PC-9 (cell line): ENCODE measurements at regions not wholly inside any gene's neighbourhood (a gene's known extent, or its start where the extent isn't known, plus 50 kb on each side); places are given as distances from the start of the nearest gene placed in this dataset.

Source experiments
- BruUV-seq: library from RNA; stranded (reverse); fragments of 400-500 nt; replicated peaks from 2 replicates; lab custom pipeline; 2021; lab: Mats Ljungman, UMichigan
- CTCF ChIA-PET: fragments of 300-600 bp; sonication (Branson Sonifier 250); formaldehyde crosslinking; loops from one replicate; lab custom pipeline; 2022; ENCODE audit warnings: antibody characterized with exemption; lab: Charles Lee
- POLR2A ChIA-PET: fragments of 300-600 bp; sonication (Branson Sonifier 250); formaldehyde crosslinking; loops from one replicate; lab custom pipeline; 2022; ENCODE audit warnings: antibody characterized with exemption; ENCODE audit not compliant: unreplicated experiment; lab: Charles Lee
- DNase-seq, 2 experiments: peaks; one replicate each; pipeline versions ENCODE4 v3.0.0 to v3.0.0-alpha.2; 2015 to 2022; ENCODE audit warnings: mixed read lengths in 1 of 2
- H2AFZ ChIP-seq: fragments of 200-600 bp; sonication (generic); 2 replicates; pipeline ENCODE4 v1.8.1; 2017; ENCODE audit warnings: antibody characterized with exemption
- H3F3A ChIP-seq: fragments of 200-600 bp; sonication (generic); 2 replicates; pipeline ENCODE4 v1.8.1; 2017; ENCODE audit warnings: antibody characterized with exemption, mild to moderate bottlenecking, low read depth; ENCODE audit not compliant: insufficient read depth
- H3K27ac ChIP-seq: fragments of 200-600 bp; sonication (generic); 2 replicates; pipeline ENCODE4 v1.6.1; 2016; ENCODE audit warnings: mixed run types
- H3K27me3 ChIP-seq: fragments of 200-600 bp; sonication (generic); 2 replicates; pipeline ENCODE4 v1.6.1; 2016; ENCODE audit warnings: low read depth, mixed run types; ENCODE audit not compliant: insufficient read depth
- H3K36me3 ChIP-seq: fragments of 200-600 bp; sonication (generic); 2 replicates; pipeline ENCODE4 v1.6.1; 2016; ENCODE audit warnings: low read depth, mixed run types
- H3K4me1 ChIP-seq: fragments of 200-600 bp; sonication (generic); replicated peaks from 2 replicates; pipeline ENCODE4 v1.6.1; 2016; ENCODE audit warnings: mixed run types; ENCODE audit not compliant: insufficient read depth
- H3K4me2 ChIP-seq: fragments of 200-600 bp; sonication (generic); 2 replicates; pipeline ENCODE4 v1.6.1; 2017; ENCODE audit warnings: mixed run types
- H3K4me3 ChIP-seq: fragments of 200-600 bp; sonication (generic); 2 replicates; pipeline ENCODE4 v1.6.1; 2016; ENCODE audit warnings: mixed run types
- H3K79me2 ChIP-seq: fragments of 200-600 bp; sonication (generic); 2 replicates; pipeline ENCODE4 v1.6.1; 2017; ENCODE audit warnings: low read depth, mixed run types
- H3K9me2 ChIP-seq: fragments of 200-600 bp; sonication (generic); 2 replicates; pipeline ENCODE4 v1.8.1; 2017; ENCODE audit warnings: mild to moderate bottlenecking; ENCODE audit not compliant: insufficient read depth
- H3K9me3 ChIP-seq: fragments of 200-600 bp; sonication (generic); 2 replicates; pipeline ENCODE4 v1.8.1; 2016; ENCODE audit warnings: low read depth; ENCODE audit not compliant: insufficient read depth
- H4K20me1 ChIP-seq: fragments of 200-600 bp; sonication (generic); 2 replicates; pipeline ENCODE4 v1.8.1; 2017; ENCODE audit not compliant: insufficient read depth
- CTCF ChIP-seq: fragments of 200-600 bp; sonication (generic); conservative IDR thresholded peaks from 2 replicates; pipeline ENCODE4 v1.6.1; 2017; ENCODE audit warnings: mixed run types, antibody characterized with exemption, mild to moderate bottlenecking, moderate library complexity
- EZH2 ChIP-seq: fragments of 200-600 bp; sonication (generic); IDR thresholded peaks from 2 replicates; pipeline ENCODE4 v1.8.0; 2017; ENCODE audit warnings: antibody characterized with exemption, low read depth
- intact Hi-C: fragments of 100-400 bp; cut with micrococcal nuclease; formaldehyde crosslinking; loops from one replicate; pipeline ENCODE4 v1.10.0; 2022; ENCODE audit not compliant: unreplicated experiment

GRCh38 chr3:137325934-137326333 is 368.2 kb downstream of the IL20RB start:
- Histone ChIP-seq H3K27ac (no peak overlapping the region), H3K79me2 (no peaks in the 10 kb centered on the region), H3K9me2 (no peaks in the 10 kb centered on the region), H4K20me1 (no peaks in the 10 kb centered on the region), H3K4me2 (no peak overlapping the region), H3K36me3 (no peaks in the 10 kb centered on the region), H3K27me3 (no peaks in the 10 kb centered on the region), H3K4me3 (no peak overlapping the region), H2AFZ (no peak overlapping the region), H3K9me3 (no peaks in the 10 kb centered on the region), H3K4me1 (no peaks in the 10 kb centered on the region), H3F3A (no peaks in the 10 kb centered on the region)
- intact Hi-C loops, result no loop called here
- POLR2A ChIA-PET, result no interaction called here
- CTCF ChIA-PET, result no interaction called here
- TF ChIP-seq EZH2, result no peak
- TF ChIP-seq CTCF, result no peak
- no TSS peak for BruUV-seq
- DNase-seq, result no peak

GRCh38 chr3:137329594-137329993 is 371.8 kb downstream of the IL20RB start:
- BruUV-seq, result no TSS peak
- Histone ChIP-seq H3K4me3 (no peak overlapping the region), H3K4me1 (no peaks in the 10 kb centered on the region), H3F3A (no peaks in the 10 kb centered on the region), H3K27me3 (no peaks in the 10 kb centered on the region), H3K27ac (no peak overlapping the region), H3K9me2 (no peaks in the 10 kb centered on the region), H3K36me3 (no peaks in the 10 kb centered on the region), H4K20me1 (no peaks in the 10 kb centered on the region), H3K4me2 (no peak overlapping the region), H3K9me3 (no peaks in the 10 kb centered on the region), H3K79me2 (no peaks in the 10 kb centered on the region), H2AFZ (no peak overlapping the region)
- POLR2A ChIA-PET, result no interaction called here
- TF ChIP-seq CTCF (no peak), EZH2 (no peak)
- intact Hi-C loops, result no loop called here
- CTCF ChIA-PET, result no interaction called here
- no peak for DNase-seq

- Histone ChIP-seq H2AFZ (no peak overlapping the region), H3K4me1 (no peaks in the 10 kb centered on the region), H3K4me3 (no peak overlapping the region), H3F3A (no peaks in the 10 kb centered on the region), H4K20me1 (no peaks in the 10 kb centered on the region), H3K79me2 (no peaks in the 10 kb centered on the region), H3K27ac (no peak overlapping the region), H3K36me3 (no peaks in the 10 kb centered on the region), H3K4me2 (no peak overlapping the region), H3K9me2 (no peaks in the 10 kb centered on the region), H3K9me3 (no peaks in the 10 kb centered on the region), H3K27me3 (no peaks in the 10 kb centered on the region)
- TF ChIP-seq EZH2, result no peak
- TF ChIP-seq CTCF, result no peak
- ChIA-PET CTCF (no interaction called here), POLR2A (no interaction called here)
- no TSS peak for BruUV-seq
- intact Hi-C loops, result no loop called here
- no peak for DNase-seq
Observed at GRCh38 chr3:137330246-137330645, 372.5 kb downstream of the IL20RB start.
